ENCODE measurements at regions not wholly inside any gene's neighbourhood (a gene's known extent, or its start where the extent isn't known, plus 50 kb on each side); places are given as distances from the start of the nearest gene placed in this dataset.

- no peak for ATAC-seq (ENCODE audit: low read depth)
- ChIA-PET CTCF (no interaction called here), POLR2A (no interaction called here)
- Histone ChIP-seq H3K27me3 (replicated peaks in 1 of 4; ENCODE audit: control extremely low read depth in 1 of 4, control insufficient read depth in 3 of 4, insufficient read depth in 4 of 4, low read length in 3 of 4) (no peaks in the 10 kb centered on the region), H3K4me3 (ENCODE audit: control extremely low read depth in 1 of 5, extremely low read depth in 1 of 5, insufficient read depth in 1 of 5, low read depth in 2 of 5, low read length in 4 of 5) (no peak overlapping the region), H3K9me3 (ENCODE audit: control extremely low read depth in 1 of 3, control insufficient read depth in 2 of 3, insufficient read depth in 1 of 3, low read length in 2 of 3) (no peaks in the 10 kb centered on the region), H3K79me2 (ENCODE audit: control insufficient read depth, insufficient read depth, low read length) (no peaks in the 10 kb centered on the region), H3K4me1 (ENCODE audit: control insufficient read depth in 2 of 2, insufficient read depth in 2 of 2, low read length in 2 of 2) (no peaks in the 10 kb centered on the region), H3K9ac (ENCODE audit: low read length) (no peak overlapping the region), H3K4me2 (replicated peaks; ENCODE audit: low read depth, low read length, poor library complexity, severe bottlenecking) (no peak overlapping the region), H2AFZ (ENCODE audit: insufficient read depth, low read depth, low read length, poor library complexity, severe bottlenecking) (no peak overlapping the region), H3K36me3 (replicated peaks in 1 of 2; ENCODE audit: control extremely low read depth in 1 of 2, control insufficient read depth in 1 of 2, extremely low read depth in 1 of 2, insufficient read depth in 2 of 2, low read length in 1 of 2) (no peaks in the 10 kb centered on the region), H4K20me1 (ENCODE audit: control insufficient read depth, insufficient read depth, low read length, poor library complexity, severe bottlenecking) (no peaks in the 10 kb centered on the region), H3K27ac (ENCODE audit: low read length in 2 of 2) (no peak overlapping the region)
- no CpG with 5 or more reads among the region's 2 CpGs for WGBS (ENCODE audit: insufficient coverage)
- intact Hi-C loops (cut with micrococcal nuclease) = no loop called here
- Mint-ChIP-seq H3K4me1 (no peaks in the 10 kb centered on the region), H3K9me3 (ENCODE audit: insufficient read depth) (no peaks in the 10 kb centered on the region), H3K27ac (no peak overlapping the region), H3K27me3 (no peaks in the 10 kb centered on the region), H3K4me3 (no peak overlapping the region)
- no peak for DNase-seq
- TF ChIP-seq EZH2 (IDR thresholded peaks at IDR 0.05; ENCODE audit: borderline replicate concordance, insufficient read depth, low read depth, low read length, poor library complexity, severe bottlenecking) = no peak
Observed at GRCh38 chr5:120991569-120991968, 527.5 kb downstream of the PRR16 start.

- no peaks in the 10 kb centered on the region for H3K79me2 ChIP-seq (ENCODE audit: control insufficient read depth, insufficient read depth, low read length)
- ChIA-PET POLR2A (no interaction called here), CTCF (no interaction called here)
- DNase-seq (no peak), ATAC-seq (ENCODE audit: low read depth) (no peak)
- Mint-ChIP-seq H3K27ac (no peak overlapping the region), H3K9me3 (ENCODE audit: insufficient read depth) (peaks cover 3% of the 10 kb centered on the region), H3K27me3 (no peaks in the 10 kb centered on the region), H3K4me3 (no peak overlapping the region), H3K4me1 (no peaks in the 10 kb centered on the region)
- no peaks in the 10 kb centered on the region for H3K27me3 ChIP-seq (replicated peaks in 1 of 4; ENCODE audit: control extremely low read depth in 1 of 4, control insufficient read depth in 3 of 4, insufficient read depth in 4 of 4, low read length in 3 of 4)
- TF ChIP-seq CTCF (IDR thresholded peaks at IDR 0.05) = no peak
- TF ChIP-seq EZH2 (IDR thresholded peaks at IDR 0.05; ENCODE audit: borderline replicate concordance, insufficient read depth, low read depth, low read length, poor library complexity, severe bottlenecking) = no peak
- H2AFZ ChIP-seq (ENCODE audit: insufficient read depth, low read depth, low read length, poor library complexity, severe bottlenecking) = no peak overlapping the region
- WGBS (ENCODE audit: insufficient coverage) = no CpG with 5 or more reads among the region's 1 CpG
- H3K36me3 ChIP-seq (replicated peaks in 1 of 2; ENCODE audit: control extremely low read depth in 1 of 2, control insufficient read depth in 1 of 2, extremely low read depth in 1 of 2, insufficient read depth in 2 of 2, low read length in 1 of 2) = no peaks in the 10 kb centered on the region
- H4K20me1 ChIP-seq (ENCODE audit: control insufficient read depth, insufficient read depth, low read length, poor library complexity, severe bottlenecking) = no peaks in the 10 kb centered on the region
- H3K4me3 ChIP-seq (ENCODE audit: control extremely low read depth in 1 of 5, extremely low read depth in 1 of 5, insufficient read depth in 1 of 5, low read depth in 2 of 5, low read length in 4 of 5) = no peak overlapping the region
- H3K4me1 ChIP-seq (ENCODE audit: control insufficient read depth in 2 of 2, insufficient read depth in 2 of 2, low read length in 2 of 2) = no peaks in the 10 kb centered on the region
- no peaks in the 10 kb centered on the region for H3K9me3 ChIP-seq (ENCODE audit: control extremely low read depth in 1 of 3, control insufficient read depth in 2 of 3, insufficient read depth in 1 of 3, low read length in 2 of 3)
- H3K4me2 ChIP-seq (replicated peaks; ENCODE audit: low read depth, low read length, poor library complexity, severe bottlenecking) = no peak overlapping the region
- H3K9ac ChIP-seq (ENCODE audit: low read length) = no peak overlapping the region
- intact Hi-C loops (cut with micrococcal nuclease) = no loop called here
- no peak overlapping the region for H3K27ac ChIP-seq (ENCODE audit: low read length in 2 of 2)
Observed at GRCh38 chr5:120994112-120994511, 530.0 kb downstream of the PRR16 start.

All from B cell (primary cell).